KMS-11 (cell line): ENCODE measurements at regions not wholly inside any gene's neighbourhood (a gene's known extent, or its start where the extent isn't known, plus 50 kb on each side); places are given as distances from the start of the nearest gene placed in this dataset.

ENCODE experiments used
- H2AFZ ChIP-seq: fragments of 200-600 bp; sonication (generic); 2 replicates; pipeline ENCODE4 v1.6.1; 2016; ENCODE audit warnings: antibody characterized with exemption, mixed run types, low read depth
- H3K27ac ChIP-seq: fragments of 200-600 bp; sonication (generic); 2 replicates; pipeline ENCODE4 v1.6.1; 2016; ENCODE audit warnings: mild to moderate bottlenecking, mixed run types
- H3K27me3 ChIP-seq: fragments of 200-600 bp; sonication (generic); 2 replicates; pipeline ENCODE4 v1.6.1; 2017; ENCODE audit warnings: mild to moderate bottlenecking, low read depth, mixed run types, moderate library complexity; ENCODE audit not compliant: insufficient read depth
- H3K36me3 ChIP-seq: fragments of 200-600 bp; sonication (generic); 2 replicates; pipeline ENCODE4 v1.6.1; 2017; ENCODE audit warnings: mild to moderate bottlenecking, mixed run types; ENCODE audit not compliant: insufficient read depth
- H3K4me1 ChIP-seq: fragments of 200-600 bp; sonication (generic); 2 replicates; pipeline ENCODE4 v1.6.1; 2016; ENCODE audit warnings: mild to moderate bottlenecking, low read depth, mixed run types; ENCODE audit not compliant: poor library complexity, severe bottlenecking
- H3K4me2 ChIP-seq: fragments of 200-600 bp; sonication (generic); 2 replicates; pipeline ENCODE4 v1.7.0; 2016; ENCODE audit warnings: mild to moderate bottlenecking, mixed run types
- H3K4me3 ChIP-seq: fragments of 200-600 bp; sonication (generic); IDR thresholded peaks from 2 replicates; pipeline ENCODE4 v1.6.1; 2017; ENCODE audit warnings: low read depth, low read length, mixed read lengths; ENCODE audit not compliant: insufficient read depth
- H3K79me2 ChIP-seq: fragments of 200-600 bp; sonication (generic); 2 replicates; pipeline ENCODE4 v1.6.1; 2016; ENCODE audit warnings: low read depth, mixed run types; ENCODE audit not compliant: insufficient read depth
- H3K9ac ChIP-seq: fragments of 200-600 bp; sonication (generic); 2 replicates; pipeline ENCODE4 v1.6.1; 2016; ENCODE audit warnings: mild to moderate bottlenecking, mixed run types
- H4K20me1 ChIP-seq: fragments of 200-600 bp; sonication (generic); 2 replicates; pipeline ENCODE4 v1.6.1; 2016; ENCODE audit warnings: mild to moderate bottlenecking, mixed run types; ENCODE audit not compliant: insufficient read depth
- TF ChIP-seq, protein P1 (sequence below): fragments of 200-600 bp; sonication (generic); conservative IDR thresholded peaks from 2 replicates; pipeline ENCODE4 v1.6.1; 2017; ENCODE audit warnings: low read depth, mild to moderate bottlenecking, antibody characterized with exemption, low read length, moderate library complexity, mixed read lengths

DNA sequence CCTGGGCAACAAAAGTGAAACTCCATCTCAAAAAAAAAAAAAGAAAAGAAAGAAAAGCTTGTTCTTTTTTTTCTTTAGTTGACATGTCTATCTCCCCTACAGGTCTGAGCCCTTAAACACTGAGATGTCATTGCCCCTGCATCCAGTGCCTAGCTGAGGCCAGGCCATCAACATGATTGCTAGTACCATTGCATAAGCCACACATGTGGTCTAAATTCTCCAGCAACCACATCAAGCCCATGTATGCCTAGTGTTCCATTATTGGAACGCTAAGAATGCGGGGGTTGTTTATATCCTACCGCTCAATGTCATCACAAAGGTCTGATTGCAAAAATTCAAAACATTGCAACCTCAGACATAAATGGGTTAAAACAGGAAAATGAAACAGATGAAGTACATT lies 62.7 kb downstream of the NPTX2 start:
- no peaks in the 10 kb centered on the region for H3K36me3 ChIP-seq

DNA sequence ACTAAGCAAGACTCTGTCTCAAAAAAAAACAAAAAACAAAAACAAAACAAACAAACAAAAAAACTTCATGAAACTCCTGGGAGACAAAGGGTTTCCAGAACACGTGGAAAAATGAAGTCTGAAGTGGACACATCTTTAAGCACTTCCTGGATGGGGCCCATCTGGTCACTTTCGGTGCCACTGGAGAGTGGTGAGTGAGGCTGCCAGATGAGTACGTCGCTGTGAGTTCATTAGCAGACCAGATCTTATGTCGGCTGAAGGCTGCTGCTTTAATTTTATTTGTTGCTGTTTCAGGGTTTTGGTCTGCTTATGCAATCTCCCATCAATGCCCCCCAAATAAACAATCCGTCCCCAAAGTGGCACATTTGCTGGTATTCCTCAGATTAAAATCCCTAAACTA lies 64.4 kb downstream of the NPTX2 start:
- Histone ChIP-seq H3K4me1 (no peaks in the 10 kb centered on the region), H3K79me2 (no peaks in the 10 kb centered on the region), H2AFZ (no peak overlapping the region), H3K4me3 (no peak overlapping the region), H3K27ac (no peak overlapping the region), H3K27me3 (no peaks in the 10 kb centered on the region), H3K4me2 (no peak overlapping the region), H3K36me3 (no peaks in the 10 kb centered on the region), H4K20me1 (no peaks in the 10 kb centered on the region), H3K9ac (no peak overlapping the region)
- TF ChIP-seq, protein P1, sequence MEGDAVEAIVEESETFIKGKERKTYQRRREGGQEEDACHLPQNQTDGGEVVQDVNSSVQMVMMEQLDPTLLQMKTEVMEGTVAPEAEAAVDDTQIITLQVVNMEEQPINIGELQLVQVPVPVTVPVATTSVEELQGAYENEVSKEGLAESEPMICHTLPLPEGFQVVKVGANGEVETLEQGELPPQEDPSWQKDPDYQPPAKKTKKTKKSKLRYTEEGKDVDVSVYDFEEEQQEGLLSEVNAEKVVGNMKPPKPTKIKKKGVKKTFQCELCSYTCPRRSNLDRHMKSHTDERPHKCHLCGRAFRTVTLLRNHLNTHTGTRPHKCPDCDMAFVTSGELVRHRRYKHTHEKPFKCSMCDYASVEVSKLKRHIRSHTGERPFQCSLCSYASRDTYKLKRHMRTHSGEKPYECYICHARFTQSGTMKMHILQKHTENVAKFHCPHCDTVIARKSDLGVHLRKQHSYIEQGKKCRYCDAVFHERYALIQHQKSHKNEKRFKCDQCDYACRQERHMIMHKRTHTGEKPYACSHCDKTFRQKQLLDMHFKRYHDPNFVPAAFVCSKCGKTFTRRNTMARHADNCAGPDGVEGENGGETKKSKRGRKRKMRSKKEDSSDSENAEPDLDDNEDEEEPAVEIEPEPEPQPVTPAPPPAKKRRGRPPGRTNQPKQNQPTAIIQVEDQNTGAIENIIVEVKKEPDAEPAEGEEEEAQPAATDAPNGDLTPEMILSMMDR: no peak

More for the DNA sequence above, 62.7 kb downstream of the NPTX2 start:
- H3K4me2 ChIP-seq: no peak overlapping the region
- no peak overlapping the region for H3K9ac ChIP-seq
- H3K79me2 ChIP-seq: no peaks in the 10 kb centered on the region
- H3K27me3 ChIP-seq: no peaks in the 10 kb centered on the region
- H2AFZ ChIP-seq: no peak overlapping the region
- no peaks in the 10 kb centered on the region for H4K20me1 ChIP-seq
- no peaks in the 10 kb centered on the region for H3K4me1 ChIP-seq
- TF ChIP-seq, protein P1: no peak
- no peak overlapping the region for H3K4me3 ChIP-seq
- no peak overlapping the region for H3K27ac ChIP-seq

DNA sequence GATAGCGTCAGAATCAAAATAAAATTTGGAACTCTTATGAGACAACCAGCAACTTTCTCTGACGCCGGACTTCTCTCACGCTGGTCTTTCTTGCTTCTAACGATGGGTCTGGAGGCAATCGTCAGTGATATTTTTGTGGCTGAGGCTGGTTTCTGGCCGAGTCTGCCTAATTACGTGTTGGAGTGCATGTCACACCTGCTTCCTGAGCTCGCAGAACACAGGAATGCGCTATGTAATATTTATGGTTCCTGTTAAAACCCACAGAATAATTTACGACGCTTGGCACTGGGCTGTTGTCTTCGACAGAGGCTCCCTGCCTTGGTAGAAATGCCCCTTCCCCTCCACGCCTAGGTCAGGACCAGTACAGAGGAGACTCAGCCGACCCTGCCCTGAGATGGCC lies 64.9 kb downstream of the NPTX2 start:
- no peak overlapping the region for H3K4me3 ChIP-seq
- no peak overlapping the region for H3K9ac ChIP-seq
- no peak overlapping the region for H3K4me2 ChIP-seq
- no peak overlapping the region for H3K27ac ChIP-seq
- H3K36me3 ChIP-seq: no peaks in the 10 kb centered on the region
- no peaks in the 10 kb centered on the region for H3K4me1 ChIP-seq
- no peaks in the 10 kb centered on the region for H3K27me3 ChIP-seq
- TF ChIP-seq, protein P1: no peak
- no peaks in the 10 kb centered on the region for H4K20me1 ChIP-seq
- no peak overlapping the region for H2AFZ ChIP-seq
- H3K79me2 ChIP-seq: no peaks in the 10 kb centered on the region

DNA sequence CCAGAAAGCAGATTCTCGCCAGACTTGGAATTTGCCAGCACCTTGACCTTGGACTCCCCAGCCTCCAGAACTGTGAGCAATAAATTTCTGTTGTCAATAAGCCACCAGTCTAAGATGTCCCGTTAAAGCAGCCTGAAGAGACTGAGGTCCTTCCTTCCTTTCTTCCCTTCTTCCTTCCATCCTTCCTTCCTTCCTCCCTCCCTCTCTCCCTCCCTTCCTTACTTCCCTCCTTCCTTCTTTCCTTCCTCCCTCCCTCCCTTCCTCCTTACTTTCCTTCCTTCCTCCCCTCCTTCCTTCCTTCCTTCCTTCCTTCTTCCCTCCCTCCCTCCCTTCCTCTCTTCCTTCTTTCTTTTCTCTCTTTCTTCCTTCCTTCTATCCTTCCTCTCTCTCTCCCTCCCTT lies 66.4 kb downstream of the NPTX2 start:
- no peaks in the 10 kb centered on the region for H4K20me1 ChIP-seq
- H3K27ac ChIP-seq: no peak overlapping the region
- TF ChIP-seq, protein P1: no peak
- H3K9ac ChIP-seq: no peak overlapping the region
- H3K27me3 ChIP-seq: no peaks in the 10 kb centered on the region
- H2AFZ ChIP-seq: no peak overlapping the region
- H3K4me2 ChIP-seq: no peak overlapping the region
- no peak overlapping the region for H3K4me3 ChIP-seq
- H3K79me2 ChIP-seq: no peaks in the 10 kb centered on the region
- no peaks in the 10 kb centered on the region for H3K4me1 ChIP-seq
- H3K36me3 ChIP-seq: no peaks in the 10 kb centered on the region

DNA sequence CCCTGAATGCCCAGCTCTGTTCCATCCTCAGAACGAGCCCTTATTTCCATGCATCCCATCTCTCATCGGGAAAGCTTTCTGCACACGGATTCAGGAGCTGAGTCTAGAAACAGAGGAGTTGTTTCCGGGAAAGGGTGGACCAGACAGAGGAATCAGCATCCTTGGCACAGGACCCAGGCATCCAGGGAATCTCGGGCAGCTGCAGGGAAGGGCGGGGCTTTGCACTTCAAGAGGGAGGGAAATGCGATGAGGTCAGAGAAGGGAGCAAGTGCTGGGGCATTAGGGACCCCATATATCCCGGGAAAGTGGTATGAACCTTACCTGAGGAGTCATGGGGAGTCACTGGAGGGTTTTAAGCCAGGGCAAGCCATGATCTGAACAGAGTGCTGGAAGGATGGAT lies 68.5 kb downstream of the NPTX2 start:
- Histone ChIP-seq H4K20me1 (no peaks in the 10 kb centered on the region), H3K36me3 (no peaks in the 10 kb centered on the region), H3K4me1 (no peaks in the 10 kb centered on the region), H3K9ac (no peak overlapping the region), H3K4me3 (no peak overlapping the region), H3K79me2 (no peaks in the 10 kb centered on the region), H3K4me2 (no peak overlapping the region), H3K27me3 (no peaks in the 10 kb centered on the region), H2AFZ (no peak overlapping the region), H3K27ac (no peak overlapping the region)
- TF ChIP-seq, protein P1: no peak
